ENCODE measurements at regions not wholly inside any gene's neighbourhood (a gene's known extent, or its start where the extent isn't known, plus 50 kb on each side); places are given as distances from the start of the nearest gene placed in this dataset.

DNA sequence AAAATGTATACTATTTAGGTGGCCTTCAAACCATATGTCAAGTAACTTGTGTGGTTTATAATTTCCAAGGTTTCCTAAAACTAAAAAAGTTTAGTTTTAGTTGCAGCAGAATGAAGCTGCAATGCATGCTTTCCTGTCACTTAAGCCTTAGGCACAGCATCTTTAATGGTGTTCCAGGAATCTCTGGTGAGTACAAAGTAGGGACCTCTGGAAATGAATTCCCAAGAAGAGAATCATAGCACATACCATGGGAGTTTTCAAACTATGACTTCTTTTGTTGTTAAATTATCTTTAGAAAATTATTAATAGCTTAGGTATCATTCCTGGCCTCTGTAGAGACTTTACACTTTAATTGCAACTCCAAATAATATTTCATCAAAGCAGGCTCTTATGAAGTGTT lies 1005.9 kb upstream of the PABPC4L start:
- Histone ChIP-seq H3K4me1 (replicated peaks) (no peaks in the 10 kb centered on the region), H3K27ac (no peak overlapping the region), H3K36me3 (no peaks in the 10 kb centered on the region), H3K4me3 (no peak overlapping the region), H3K27me3 (replicated peaks; ENCODE audit: insufficient read depth) (no peaks in the 10 kb centered on the region), H3K9me3 (no peaks in the 10 kb centered on the region)
- DNase-seq (ENCODE audit: low spot score): no peak
- no peak for TF ChIP-seq POLR2AphosphoS5 (IDR thresholded peaks at IDR 0.05)
- intact Hi-C loops (cut with DNase I): no loop called here

DNA sequence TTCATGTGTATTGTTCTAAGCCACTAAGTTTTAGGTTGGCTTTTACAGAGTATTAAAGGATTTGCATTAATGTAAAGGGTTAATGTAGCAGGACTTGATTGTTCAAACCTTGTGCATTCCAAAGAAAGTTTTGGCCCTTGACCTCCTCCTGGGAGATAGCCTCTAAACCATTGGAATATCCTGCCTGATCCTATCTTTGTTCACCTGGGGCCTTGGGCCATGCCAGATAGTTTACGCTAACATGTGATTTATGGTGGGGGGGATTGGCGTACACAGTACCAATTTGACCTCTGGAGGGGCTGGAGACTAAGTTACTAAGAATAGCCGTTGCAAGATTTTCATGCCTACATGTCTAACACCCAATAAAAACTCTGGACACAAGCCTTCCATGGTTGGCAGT lies 1002.7 kb upstream of the PABPC4L start:
- Histone ChIP-seq H3K27me3 (replicated peaks; ENCODE audit: insufficient read depth) (no peaks in the 10 kb centered on the region), H3K36me3 (no peaks in the 10 kb centered on the region), H3K27ac (no peak overlapping the region), H3K4me1 (replicated peaks) (no peaks in the 10 kb centered on the region), H3K4me3 (no peak overlapping the region), H3K9me3 (no peaks in the 10 kb centered on the region)
- no peak for DNase-seq (ENCODE audit: low spot score)
- TF ChIP-seq, protein P1, sequence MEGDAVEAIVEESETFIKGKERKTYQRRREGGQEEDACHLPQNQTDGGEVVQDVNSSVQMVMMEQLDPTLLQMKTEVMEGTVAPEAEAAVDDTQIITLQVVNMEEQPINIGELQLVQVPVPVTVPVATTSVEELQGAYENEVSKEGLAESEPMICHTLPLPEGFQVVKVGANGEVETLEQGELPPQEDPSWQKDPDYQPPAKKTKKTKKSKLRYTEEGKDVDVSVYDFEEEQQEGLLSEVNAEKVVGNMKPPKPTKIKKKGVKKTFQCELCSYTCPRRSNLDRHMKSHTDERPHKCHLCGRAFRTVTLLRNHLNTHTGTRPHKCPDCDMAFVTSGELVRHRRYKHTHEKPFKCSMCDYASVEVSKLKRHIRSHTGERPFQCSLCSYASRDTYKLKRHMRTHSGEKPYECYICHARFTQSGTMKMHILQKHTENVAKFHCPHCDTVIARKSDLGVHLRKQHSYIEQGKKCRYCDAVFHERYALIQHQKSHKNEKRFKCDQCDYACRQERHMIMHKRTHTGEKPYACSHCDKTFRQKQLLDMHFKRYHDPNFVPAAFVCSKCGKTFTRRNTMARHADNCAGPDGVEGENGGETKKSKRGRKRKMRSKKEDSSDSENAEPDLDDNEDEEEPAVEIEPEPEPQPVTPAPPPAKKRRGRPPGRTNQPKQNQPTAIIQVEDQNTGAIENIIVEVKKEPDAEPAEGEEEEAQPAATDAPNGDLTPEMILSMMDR (IDR thresholded peaks at IDR 0.05): no peak
- no peak for TF ChIP-seq POLR2AphosphoS5 (IDR thresholded peaks at IDR 0.05)
- TF ChIP-seq POLR2A (IDR thresholded peaks at IDR 0.05): no peak
- intact Hi-C loops (cut with DNase I): no loop called here
- WGBS: 52% methylated on average over 3 of the region's 3 CpGs

DNA sequence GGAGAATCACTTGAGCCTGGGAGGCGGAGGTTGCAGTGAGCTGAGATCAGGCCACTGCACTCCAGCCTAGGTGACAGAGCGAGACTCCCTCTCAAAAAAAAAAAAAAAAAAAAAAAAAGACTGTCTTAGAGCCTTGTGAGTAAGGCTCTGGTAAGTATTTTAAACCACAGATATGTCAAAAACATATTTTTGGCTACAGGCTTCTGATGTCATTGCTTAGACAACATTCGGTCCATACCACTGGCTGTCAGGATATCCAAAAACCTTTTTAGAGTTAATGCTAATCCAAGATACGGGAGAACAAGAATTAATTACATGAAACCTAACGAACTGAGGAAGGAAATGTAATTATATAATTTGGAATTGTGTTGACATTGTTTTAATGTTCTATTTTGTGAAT lies 999.5 kb upstream of the PABPC4L start:
- Histone ChIP-seq H3K27ac (no peak overlapping the region), H3K4me3 (no peak overlapping the region), H3K36me3 (no peaks in the 10 kb centered on the region), H3K9me3 (no peaks in the 10 kb centered on the region), H3K4me1 (replicated peaks) (no peaks in the 10 kb centered on the region), H3K27me3 (replicated peaks; ENCODE audit: insufficient read depth) (no peaks in the 10 kb centered on the region)
- DNase-seq (ENCODE audit: low spot score): no peak
- WGBS: 90% methylated on average over 5 of the region's 5 CpGs
- TF ChIP-seq POLR2AphosphoS5 (IDR thresholded peaks at IDR 0.05) (no peak), POLR2A (IDR thresholded peaks at IDR 0.05) (no peak)
- TF ChIP-seq, protein P1 (IDR thresholded peaks at IDR 0.05): no peak
- intact Hi-C loops (cut with DNase I): no loop called here

DNA sequence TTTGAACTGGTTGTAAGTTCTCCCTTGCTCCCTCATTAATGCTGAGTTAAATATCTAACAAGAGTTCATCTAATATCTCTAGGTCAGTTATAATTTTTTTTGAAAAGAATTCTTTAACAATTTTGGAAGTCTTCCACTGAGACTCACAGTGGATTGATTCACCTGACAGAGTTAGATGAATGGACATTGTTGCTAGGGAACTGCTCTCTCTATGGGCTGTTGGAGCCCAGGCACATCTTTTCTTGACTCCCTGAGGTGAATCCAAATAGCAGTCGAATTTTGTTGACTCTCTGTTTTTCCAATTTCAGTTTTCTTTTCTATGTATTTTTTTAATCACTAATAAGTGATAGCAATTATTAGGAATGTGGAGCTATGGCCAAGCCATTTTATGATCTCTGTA lies 996.1 kb upstream of the PABPC4L start:
- no peak overlapping the region for H3K4me3 ChIP-seq
- H3K27me3 ChIP-seq (replicated peaks; ENCODE audit: insufficient read depth): no peaks in the 10 kb centered on the region
- WGBS: 53% methylated on average over 1 of the region's 1 CpG
- no peak overlapping the region for H3K27ac ChIP-seq
- H3K9me3 ChIP-seq: no peaks in the 10 kb centered on the region
- no peaks in the 10 kb centered on the region for H3K4me1 ChIP-seq (replicated peaks)
- intact Hi-C loops (cut with DNase I): no loop called here
- TF ChIP-seq POLR2AphosphoS5 (IDR thresholded peaks at IDR 0.05) (no peak), POLR2A (IDR thresholded peaks at IDR 0.05) (no peak)
- TF ChIP-seq, protein P1 (IDR thresholded peaks at IDR 0.05): no peak
- no peak for DNase-seq (ENCODE audit: low spot score)
- no peaks in the 10 kb centered on the region for H3K36me3 ChIP-seq

DNA sequence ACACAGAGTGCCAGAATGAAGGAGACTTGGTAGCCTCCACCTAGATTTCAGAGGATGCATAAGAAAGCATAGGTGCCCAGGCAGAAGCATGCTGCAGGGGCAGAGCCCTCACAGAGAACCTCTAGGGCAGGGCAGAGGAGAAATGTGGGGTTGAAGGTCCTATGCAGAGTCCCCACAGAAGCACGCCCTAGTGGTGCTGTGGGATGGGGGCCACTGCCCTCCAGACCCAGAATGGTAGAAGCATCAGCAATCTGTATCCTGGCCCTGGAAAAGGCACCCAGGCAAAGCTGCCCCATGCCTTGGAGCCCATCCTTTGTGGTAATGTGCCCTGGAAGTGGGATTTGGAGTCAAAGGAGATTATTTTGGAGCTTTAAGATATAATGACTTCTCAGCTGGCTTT lies 992.9 kb upstream of the PABPC4L start:
- Histone ChIP-seq H3K9me3 (no peaks in the 10 kb centered on the region), H3K4me3 (no peak overlapping the region), H3K36me3 (no peaks in the 10 kb centered on the region), H3K27me3 (replicated peaks; ENCODE audit: insufficient read depth) (no peaks in the 10 kb centered on the region), H3K4me1 (replicated peaks) (no peaks in the 10 kb centered on the region), H3K27ac (no peak overlapping the region)
- TF ChIP-seq POLR2AphosphoS5 (IDR thresholded peaks at IDR 0.05) (no peak), POLR2A (IDR thresholded peaks at IDR 0.05) (no peak)
- TF ChIP-seq, protein P1 (IDR thresholded peaks at IDR 0.05): no peak
- 100% methylated on average over 1 of the region's 1 CpG for WGBS
- DNase-seq (ENCODE audit: low spot score): no peak
- intact Hi-C loops (cut with DNase I): no loop called here

Measured in prostate gland (tissue), 2 donors.